OCI-LY1 (cell line): ENCODE measurements at regions not wholly inside any gene's neighbourhood (a gene's known extent, or its start where the extent isn't known, plus 50 kb on each side); places are given as distances from the start of the nearest gene placed in this dataset.

Source experiments
- H2AFZ ChIP-seq: fragments of 200-600 bp; sonication (generic), shearing (Covaris generic); 2 replicates; pipeline ENCODE4 v1.6.0; 2014; ENCODE audit warnings: antibody characterized with exemption, mild to moderate bottlenecking, low read length
- H3F3A ChIP-seq: fragments of 200-600 bp; sonication (generic), shearing (Covaris generic); 2 replicates; pipeline ENCODE4 v1.6.0; 2014; ENCODE audit warnings: mild to moderate bottlenecking, antibody characterized with exemption, low read length, moderate library complexity; ENCODE audit not compliant: insufficient read depth
- H3K27ac ChIP-seq: fragments of 200-600 bp; sonication (generic); 2 replicates; pipeline ENCODE4 v1.5.1; 2014; ENCODE audit warnings: low read length, mixed run types, mild to moderate bottlenecking, low read depth; ENCODE audit not compliant: poor library complexity, severe bottlenecking
- H3K27me3 ChIP-seq: fragments of 200-600 bp; sonication (generic); 2 replicates; pipeline ENCODE4 v1.6.0; 2014; ENCODE audit warnings: antibody characterized with exemption, mild to moderate bottlenecking, low read length, moderate library complexity; ENCODE audit not compliant: insufficient read depth
- H3K36me3 ChIP-seq: fragments of 200-600 bp; sonication (generic); 2 replicates; pipeline ENCODE4 v1.6.1; 2014; ENCODE audit warnings: mild to moderate bottlenecking, antibody characterized with exemption, low read length, moderate library complexity, mixed read lengths; ENCODE audit not compliant: insufficient read depth
- H3K4me1 ChIP-seq: fragments of 200-600 bp; sonication (generic); 2 replicates; pipeline ENCODE4 v1.5.1; 2014; ENCODE audit warnings: mild to moderate bottlenecking, low read length, moderate library complexity; ENCODE audit not compliant: insufficient read depth, severe bottlenecking
- H3K4me2 ChIP-seq: fragments of 200-600 bp; sonication (generic), shearing (Covaris generic); 2 replicates; pipeline ENCODE4 v1.6.1; 2014; ENCODE audit warnings: low read length
- H3K4me3 ChIP-seq: fragments of 200-600 bp; sonication (generic); 2 replicates; pipeline ENCODE4 v1.5.1; 2014; ENCODE audit warnings: low read length, low read depth, mild to moderate bottlenecking, mixed read lengths; ENCODE audit not compliant: poor library complexity, severe bottlenecking
- H3K79me2 ChIP-seq: fragments of 200-600 bp; shearing (Covaris generic); 2 replicates; pipeline ENCODE4 v1.6.1; 2016; ENCODE audit warnings: mixed run types, low read length, mixed read lengths; ENCODE audit not compliant: insufficient read depth
- H3K9ac ChIP-seq: fragments of 200-600 bp; sonication (generic), shearing (Covaris generic); 2 replicates; pipeline ENCODE4 v1.6.1; 2014; ENCODE audit warnings: mild to moderate bottlenecking, low read length, mixed read lengths
- H3K9me2 ChIP-seq: fragments of 200-600 bp; sonication (generic), shearing (Covaris generic); 2 replicates; pipeline ENCODE4 v1.6.1; 2014; ENCODE audit warnings: low read depth, mild to moderate bottlenecking, low read length, mixed read lengths
- H3K9me3 ChIP-seq: fragments of 200-600 bp; shearing (Covaris generic); 2 replicates; pipeline ENCODE4 v1.6.1; 2014; ENCODE audit warnings: low read length, mixed read lengths
- H4K20me1 ChIP-seq: fragments of 200-600 bp; sonication (generic), shearing (Covaris generic); 2 replicates; pipeline ENCODE4 v1.6.0; 2016; ENCODE audit warnings: mild to moderate bottlenecking, low read length; ENCODE audit not compliant: insufficient read depth
- CTCF ChIP-seq: fragments of 200-600 bp; sonication (generic), shearing (Covaris generic); IDR thresholded peaks from 2 replicates; pipeline ENCODE4 v1.5.1; 2017; ENCODE audit warnings: mild to moderate bottlenecking, antibody characterized with exemption, low read length, moderate library complexity, mixed read lengths
- EZH2 ChIP-seq: fragments of 200-600 bp; sonication (generic), shearing (Covaris generic); IDR thresholded peaks from 2 replicates; pipeline ENCODE4 v1.8.0; 2017; ENCODE audit warnings: borderline replicate concordance, mixed run types, mild to moderate bottlenecking, antibody characterized with exemption, low read length, moderate library complexity, mixed read lengths

GRCh38 chr3:104368760-104369159 is 997.9 kb upstream of the ALCAM start:
- no peaks in the 10 kb centered on the region for H3K9me2 ChIP-seq
- no peaks in the 10 kb centered on the region; the same call in 1 of the 2 replicates for H3K79me2 ChIP-seq
- H3K36me3 ChIP-seq: no peaks in the 10 kb centered on the region
- H3K27ac ChIP-seq: no peak overlapping the region
- H2AFZ ChIP-seq: no peak overlapping the region
- no peaks in the 10 kb centered on the region for H4K20me1 ChIP-seq
- H3K27me3 ChIP-seq: no peaks in the 10 kb centered on the region
- H3K4me3 ChIP-seq: no peak overlapping the region
- no peak overlapping the region for H3K9ac ChIP-seq
- TF ChIP-seq EZH2 (no peak), CTCF (no peak)
- H3K4me1 ChIP-seq: no peaks in the 10 kb centered on the region
- H3K4me2 ChIP-seq: no peak overlapping the region
- H3F3A ChIP-seq: 0 out of 2 replicates have a peak, but pooled peaks cover 5% of the 10 kb centered on the region
- no peaks in the 10 kb centered on the region for H3K9me3 ChIP-seq

DNA sequence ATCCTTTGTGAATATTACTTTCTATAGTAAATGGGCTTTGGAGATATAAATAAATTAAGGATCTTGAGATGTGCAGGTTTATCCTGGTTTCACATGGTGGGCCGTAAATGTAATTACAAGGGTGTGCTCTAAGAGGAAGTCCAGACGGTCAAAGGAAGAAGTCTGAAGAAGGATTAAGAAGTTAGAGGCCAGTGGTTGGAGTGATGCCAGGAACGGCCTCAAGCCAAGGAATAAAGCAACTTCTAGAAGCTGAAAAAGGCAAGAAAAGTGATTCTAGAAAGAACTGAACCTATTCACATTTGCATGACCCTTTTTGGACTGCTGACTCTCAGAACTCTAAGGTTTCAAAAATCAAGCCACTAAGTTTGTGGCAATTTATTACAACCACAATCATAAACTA is 981.3 kb upstream of the ALCAM start:
- no peaks in the 10 kb centered on the region for H3K27me3 ChIP-seq
- no peaks in the 10 kb centered on the region for H3K4me1 ChIP-seq
- no peak overlapping the region for H3K4me2 ChIP-seq
- no peaks in the 10 kb centered on the region for H3K9me3 ChIP-seq
- H2AFZ ChIP-seq: no peak overlapping the region
- H4K20me1 ChIP-seq: no peaks in the 10 kb centered on the region
- no peaks in the 10 kb centered on the region for H3K79me2 ChIP-seq
- no peaks in the 10 kb centered on the region for H3F3A ChIP-seq
- no peak overlapping the region for H3K27ac ChIP-seq
- H3K36me3 ChIP-seq: no peaks in the 10 kb centered on the region
- H3K4me3 ChIP-seq: no peak overlapping the region
- no peak for TF ChIP-seq CTCF
- TF ChIP-seq EZH2: no peak
- H3K9ac ChIP-seq: no peak overlapping the region
- H3K9me2 ChIP-seq: no peaks in the 10 kb centered on the region

- H3K4me3 ChIP-seq: no peak overlapping the region
- H3K4me2 ChIP-seq: no peak overlapping the region
- no peak overlapping the region for H3K9ac ChIP-seq
- H2AFZ ChIP-seq: no peak overlapping the region
- TF ChIP-seq CTCF (no peak), EZH2 (no peak)
- no peaks in the 10 kb centered on the region for H4K20me1 ChIP-seq
- no peaks in the 10 kb centered on the region for H3K79me2 ChIP-seq
- H3K9me2 ChIP-seq: no peaks in the 10 kb centered on the region
- H3F3A ChIP-seq: no peaks in the 10 kb centered on the region
- H3K9me3 ChIP-seq: no peaks in the 10 kb centered on the region
- H3K27ac ChIP-seq: no peak overlapping the region
- H3K36me3 ChIP-seq: no peaks in the 10 kb centered on the region
- no peaks in the 10 kb centered on the region for H3K27me3 ChIP-seq
- no peaks in the 10 kb centered on the region for H3K4me1 ChIP-seq
Measured at GRCh38 chr3:104388619-104389018, 978.1 kb upstream of the ALCAM start.
